ENCODE measurements at regions not wholly inside any gene's neighbourhood (a gene's known extent, or its start where the extent isn't known, plus 50 kb on each side); places are given as distances from the start of the nearest gene placed in this dataset.

DNA sequence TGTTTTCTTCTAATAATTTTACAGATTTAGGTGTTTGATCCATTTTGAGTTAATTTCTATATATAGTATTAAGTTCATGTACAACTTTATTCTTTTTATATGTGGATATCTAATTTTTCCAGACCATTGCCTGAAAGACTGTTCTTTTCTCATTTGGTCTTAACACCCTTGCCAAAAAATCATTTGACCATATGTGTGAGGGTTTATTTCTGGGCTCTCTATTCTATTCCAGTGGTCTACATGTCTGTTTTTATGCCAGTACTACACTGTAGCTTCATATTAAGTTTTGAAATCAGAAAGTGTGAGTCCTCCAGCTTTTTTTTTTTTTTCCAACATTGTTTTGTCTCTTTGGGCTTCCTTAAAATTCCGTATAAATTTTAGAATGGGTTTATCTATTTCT, 554.1 kb downstream of the KCNH5 start:
- TF ChIP-seq, protein P1, sequence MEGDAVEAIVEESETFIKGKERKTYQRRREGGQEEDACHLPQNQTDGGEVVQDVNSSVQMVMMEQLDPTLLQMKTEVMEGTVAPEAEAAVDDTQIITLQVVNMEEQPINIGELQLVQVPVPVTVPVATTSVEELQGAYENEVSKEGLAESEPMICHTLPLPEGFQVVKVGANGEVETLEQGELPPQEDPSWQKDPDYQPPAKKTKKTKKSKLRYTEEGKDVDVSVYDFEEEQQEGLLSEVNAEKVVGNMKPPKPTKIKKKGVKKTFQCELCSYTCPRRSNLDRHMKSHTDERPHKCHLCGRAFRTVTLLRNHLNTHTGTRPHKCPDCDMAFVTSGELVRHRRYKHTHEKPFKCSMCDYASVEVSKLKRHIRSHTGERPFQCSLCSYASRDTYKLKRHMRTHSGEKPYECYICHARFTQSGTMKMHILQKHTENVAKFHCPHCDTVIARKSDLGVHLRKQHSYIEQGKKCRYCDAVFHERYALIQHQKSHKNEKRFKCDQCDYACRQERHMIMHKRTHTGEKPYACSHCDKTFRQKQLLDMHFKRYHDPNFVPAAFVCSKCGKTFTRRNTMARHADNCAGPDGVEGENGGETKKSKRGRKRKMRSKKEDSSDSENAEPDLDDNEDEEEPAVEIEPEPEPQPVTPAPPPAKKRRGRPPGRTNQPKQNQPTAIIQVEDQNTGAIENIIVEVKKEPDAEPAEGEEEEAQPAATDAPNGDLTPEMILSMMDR (IDR thresholded peaks at IDR 0.05; ENCODE audit: poor library complexity), result no peak
- no peak for TF ChIP-seq EZH2 (IDR thresholded peaks at IDR 0.05; ENCODE audit: borderline replicate concordance)

All from hepatocyte (in vitro differentiated cells).